ENCODE measurements at regions not wholly inside any gene's neighbourhood (a gene's known extent, or its start where the extent isn't known, plus 50 kb on each side); places are given as distances from the start of the nearest gene placed in this dataset.
A peak's percentile ranks its signal among the peaks of the same experiment; 100 is the strongest.

DNA sequence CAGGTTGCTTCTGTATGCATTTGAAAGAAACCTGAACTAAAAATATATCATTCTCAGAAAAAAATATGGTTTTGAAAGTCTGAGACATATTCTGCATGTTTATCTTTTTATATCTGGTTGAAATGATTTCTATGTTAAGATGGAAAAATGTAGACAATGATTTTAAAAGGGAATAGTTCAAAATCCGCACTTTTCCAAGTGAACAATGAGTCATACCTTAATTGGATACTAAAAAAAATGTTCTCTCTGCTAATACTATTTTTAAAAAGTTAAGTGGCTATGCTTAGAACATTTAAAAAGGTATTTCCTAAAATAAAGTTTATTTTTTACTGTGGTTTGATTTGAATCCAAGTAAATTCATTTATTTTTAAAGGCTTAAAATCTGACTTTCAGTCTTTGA is 801.4 kb downstream of the SLITRK6 start:
- Histone ChIP-seq H3K36me3 (ENCODE audit: low read depth, low read length) (no peaks in the 10 kb centered on the region), H3K9me2 (replicated peaks; ENCODE audit: low read length) (no peaks in the 10 kb centered on the region), H3K9me3 (ENCODE audit: low read length) (no peaks in the 10 kb centered on the region), H2AFZ (ENCODE audit: low read length) (no peak overlapping the region), H3K4me1 (ENCODE audit: insufficient read depth, low read length) (peaks cover 7% of the 10 kb centered on the region), H4K20me1 (ENCODE audit: low read length) (no peaks in the 10 kb centered on the region), H3K4me2 (ENCODE audit: low read length) (no peak overlapping the region), H3K4me3 (ENCODE audit: low read length) (no peak overlapping the region), H3K9ac (ENCODE audit: low read length) (no peak overlapping the region), H3K27ac (ENCODE audit: low read length) (no peak overlapping the region), H3K27me3 (ENCODE audit: low read length) (no peaks in the 10 kb centered on the region), H3F3A (ENCODE audit: low read length, unreplicated experiment) (no peaks in the 10 kb centered on the region), H3K79me2 (ENCODE audit: low read length) (no peaks in the 10 kb centered on the region)
- intact Hi-C loops (cut with micrococcal nuclease): no loop called here
- CTCF ChIA-PET: no interaction called here
- TF ChIP-seq EZH2phosphoT487 (IDR thresholded peaks at IDR 0.05; ENCODE audit: borderline replicate concordance, low read length) (no peak), EZH2 (IDR thresholded peaks at IDR 0.05; ENCODE audit: low read length, unreplicated experiment) (no peak)
- TF ChIP-seq, protein P1, sequence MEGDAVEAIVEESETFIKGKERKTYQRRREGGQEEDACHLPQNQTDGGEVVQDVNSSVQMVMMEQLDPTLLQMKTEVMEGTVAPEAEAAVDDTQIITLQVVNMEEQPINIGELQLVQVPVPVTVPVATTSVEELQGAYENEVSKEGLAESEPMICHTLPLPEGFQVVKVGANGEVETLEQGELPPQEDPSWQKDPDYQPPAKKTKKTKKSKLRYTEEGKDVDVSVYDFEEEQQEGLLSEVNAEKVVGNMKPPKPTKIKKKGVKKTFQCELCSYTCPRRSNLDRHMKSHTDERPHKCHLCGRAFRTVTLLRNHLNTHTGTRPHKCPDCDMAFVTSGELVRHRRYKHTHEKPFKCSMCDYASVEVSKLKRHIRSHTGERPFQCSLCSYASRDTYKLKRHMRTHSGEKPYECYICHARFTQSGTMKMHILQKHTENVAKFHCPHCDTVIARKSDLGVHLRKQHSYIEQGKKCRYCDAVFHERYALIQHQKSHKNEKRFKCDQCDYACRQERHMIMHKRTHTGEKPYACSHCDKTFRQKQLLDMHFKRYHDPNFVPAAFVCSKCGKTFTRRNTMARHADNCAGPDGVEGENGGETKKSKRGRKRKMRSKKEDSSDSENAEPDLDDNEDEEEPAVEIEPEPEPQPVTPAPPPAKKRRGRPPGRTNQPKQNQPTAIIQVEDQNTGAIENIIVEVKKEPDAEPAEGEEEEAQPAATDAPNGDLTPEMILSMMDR (conservative IDR thresholded peaks at IDR 0.05; ENCODE audit: low read depth, low read length): no peak
- DNase-seq: no peak
- ATAC-seq: no peak
- BruUV-seq (replicated peaks): no TSS peak
- POLR2A ChIA-PET (ENCODE audit: unreplicated experiment): no interaction called here

DNA sequence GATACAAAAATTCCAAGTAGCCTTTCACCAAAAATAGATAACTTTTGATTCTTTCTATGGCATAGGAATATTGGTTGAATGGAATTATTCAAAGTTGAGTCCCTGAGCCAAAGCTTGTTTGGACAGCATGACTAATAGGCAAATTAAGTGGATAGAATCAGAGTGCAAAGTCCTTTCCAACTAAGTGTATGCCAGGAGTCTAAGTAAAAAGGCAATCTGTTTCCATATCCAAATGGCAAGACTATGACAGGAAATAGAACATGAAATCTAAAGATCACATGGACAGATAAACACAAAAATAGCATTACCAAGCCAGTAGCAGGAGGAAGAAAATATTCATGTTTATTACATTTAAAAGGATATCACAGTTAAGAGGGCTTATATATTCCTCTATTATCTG is 804.6 kb downstream of the SLITRK6 start:
- DNase-seq (peak; percentile 67), ATAC-seq (peak; percentile 94)
- ChIA-PET POLR2A (ENCODE audit: unreplicated experiment) (no interaction called here), CTCF (no interaction called here)
- Histone ChIP-seq H3K9me3 (ENCODE audit: low read length) (no peaks in the 10 kb centered on the region), H3K4me1 (ENCODE audit: insufficient read depth, low read length) (peaks cover 7% of the 10 kb centered on the region), H3K79me2 (ENCODE audit: low read length) (no peaks in the 10 kb centered on the region), H3K27ac (ENCODE audit: low read length) (no peak overlapping the region), H3K9me2 (replicated peaks; ENCODE audit: low read length) (no peaks in the 10 kb centered on the region), H3K9ac (ENCODE audit: low read length) (no peak overlapping the region), H3K27me3 (ENCODE audit: low read length) (no peaks in the 10 kb centered on the region), H3K4me2 (ENCODE audit: low read length) (no peak overlapping the region; the same call in 1 of the 2 replicates), H2AFZ (ENCODE audit: low read length) (no peak overlapping the region), H4K20me1 (ENCODE audit: low read length) (no peaks in the 10 kb centered on the region), H3F3A (ENCODE audit: low read length, unreplicated experiment) (no peaks in the 10 kb centered on the region), H3K4me3 (ENCODE audit: low read length) (no peak overlapping the region), H3K36me3 (ENCODE audit: low read depth, low read length) (no peaks in the 10 kb centered on the region)
- TF ChIP-seq EZH2phosphoT487 (IDR thresholded peaks at IDR 0.05; ENCODE audit: borderline replicate concordance, low read length): no peak
- TF ChIP-seq, protein P1 (conservative IDR thresholded peaks at IDR 0.05; ENCODE audit: low read depth, low read length): no peak
- no peak for TF ChIP-seq EZH2 (IDR thresholded peaks at IDR 0.05; ENCODE audit: low read length, unreplicated experiment)
- no TSS peak for BruUV-seq (replicated peaks)
- intact Hi-C loops (cut with micrococcal nuclease): no loop called here

DNA sequence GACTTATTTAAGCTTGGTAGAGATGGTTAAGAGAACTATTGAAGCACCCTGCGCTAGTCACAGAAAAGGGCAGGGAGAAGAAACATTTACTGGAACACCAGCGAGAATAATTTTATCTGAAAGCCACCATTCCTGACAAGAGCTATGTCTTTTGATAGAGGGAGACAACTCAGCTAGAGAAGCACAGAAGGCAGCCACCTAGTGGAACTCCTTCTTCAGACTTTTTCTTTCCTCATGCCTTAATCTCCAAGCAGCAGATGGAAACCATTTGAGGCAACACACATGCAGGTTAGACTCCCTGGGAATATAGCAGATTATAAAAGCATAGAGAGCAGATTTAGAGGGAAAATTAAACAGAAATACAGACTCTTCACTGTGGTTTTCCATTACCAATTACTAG is 813.4 kb downstream of the SLITRK6 start:
- intact Hi-C loops (cut with micrococcal nuclease): no loop called here
- no peak for DNase-seq
- no peak overlapping the region for H3K4me2 ChIP-seq (ENCODE audit: low read length)
- no peak overlapping the region for H3K4me3 ChIP-seq (ENCODE audit: low read length)
- H3K9ac ChIP-seq (ENCODE audit: low read length): no peak overlapping the region
- no peak for TF ChIP-seq EZH2 (IDR thresholded peaks at IDR 0.05; ENCODE audit: low read length, unreplicated experiment)
- TF ChIP-seq, protein P1 (conservative IDR thresholded peaks at IDR 0.05; ENCODE audit: low read depth, low read length): no peak
- no peak for TF ChIP-seq EZH2phosphoT487 (IDR thresholded peaks at IDR 0.05; ENCODE audit: borderline replicate concordance, low read length)
- no peaks in the 10 kb centered on the region for H3K9me3 ChIP-seq (ENCODE audit: low read length)
- H3K27ac ChIP-seq (ENCODE audit: low read length): no peak overlapping the region
- no peaks in the 10 kb centered on the region for H3K79me2 ChIP-seq (ENCODE audit: low read length)
- H4K20me1 ChIP-seq (ENCODE audit: low read length): no peaks in the 10 kb centered on the region
- H3K27me3 ChIP-seq (ENCODE audit: low read length): no peaks in the 10 kb centered on the region
- no peaks in the 10 kb centered on the region for H3K4me1 ChIP-seq (ENCODE audit: insufficient read depth, low read length)
- ChIA-PET CTCF (no interaction called here), POLR2A (ENCODE audit: unreplicated experiment) (no interaction called here)
- no peaks in the 10 kb centered on the region for H3F3A ChIP-seq (ENCODE audit: low read length, unreplicated experiment)
- ATAC-seq: no peak
- no TSS peak for BruUV-seq (replicated peaks)
- H2AFZ ChIP-seq (ENCODE audit: low read length): no peak overlapping the region
- no peaks in the 10 kb centered on the region for H3K36me3 ChIP-seq (ENCODE audit: low read depth, low read length)
- H3K9me2 ChIP-seq (replicated peaks; ENCODE audit: low read length): no peaks in the 10 kb centered on the region
